HEK293 (cell line): ENCODE measurements at regions not wholly inside any gene's neighbourhood (a gene's known extent, or its start where the extent isn't known, plus 50 kb on each side); places are given as distances from the start of the nearest gene placed in this dataset.

Source experiments
- CTCF ChIA-PET: fragments of 350-600 bp; formaldehyde crosslinking; extraction: SDS; loops from one replicate; lab custom pipeline; 2021; ENCODE audit warnings: antibody characterized with exemption; lab: Yijun Ruan, JAX
- POLR2A ChIA-PET: fragments of 300-600 bp; formaldehyde crosslinking; extraction: SDS; loops from one replicate; lab custom pipeline; 2020; ENCODE audit warnings: antibody characterized with exemption, inconsistent platforms; lab: Yijun Ruan, JAX
- H3K27ac ChIP-seq: fragments of 200-500 bp; sonication (Bioruptor generic); 2 replicates; pipeline ENCODE4 v1.5.1; 2014; ENCODE audit warnings: low read depth, low read length, control low read depth, inconsistent platforms; ENCODE audit errors: extremely low read depth
- H3K36me3 ChIP-seq, 2 experiments: fragments of 200-500 bp in 1 of 2; sonication (Bioruptor generic) in 1 of 2; 1 replicate in 1 of 2; 2 replicates in 1 of 2; pipeline ENCODE4 v1.5.1; 2014 to 2017; ENCODE audit warnings: inconsistent platforms in 2 of 2, low read length in 2 of 2; ENCODE audit not compliant: control insufficient read depth in 2 of 2, insufficient read depth in 1 of 2
- H3K4me1 ChIP-seq: fragments of 200-500 bp; sonication (Bioruptor generic); 2 replicates; pipeline ENCODE4 v1.5.1; 2014; ENCODE audit warnings: mild to moderate bottlenecking, low read length, inconsistent platforms; ENCODE audit not compliant: control insufficient read depth, insufficient read depth
- H3K4me3 ChIP-seq: 2 replicates; pipeline ENCODE4 v1.5.1; 2011; ENCODE audit warnings: low read depth, mild to moderate bottlenecking, control low read depth, low read length, moderate library complexity
- H3K9me3 ChIP-seq: fragments of 200-500 bp; sonication (Bioruptor generic); 2 replicates; pipeline ENCODE4 v1.5.1; 2014; ENCODE audit warnings: low read depth, low read length, inconsistent platforms; ENCODE audit not compliant: control insufficient read depth, insufficient read depth
- KLF10 ChIP-seq: fragments of 450-650 bp; IDR thresholded peaks from 2 replicates; pipeline ENCODE4 v1.5.1; 2018; ENCODE audit warnings: missing biosample characterization, mild to moderate bottlenecking, missing genetic modification characterization
- KLF7 ChIP-seq: fragments of 450-650 bp; formaldehyde crosslinking; IDR thresholded peaks from 2 replicates; pipeline ENCODE4 v1.5.1; 2016; ENCODE audit warnings: missing biosample characterization, missing genetic modification characterization, borderline replicate concordance
- KLF9 ChIP-seq: fragments of 450-650 bp; formaldehyde crosslinking; IDR thresholded peaks from 2 replicates; pipeline ENCODE4 v1.5.1; 2016; ENCODE audit warnings: missing biosample characterization, missing genetic modification characterization, low read depth
- MEIS1 ChIP-seq: sonication (generic); formaldehyde crosslinking; IDR thresholded peaks from 2 replicates; pipeline ENCODE4 v1.8.1; 2022; ENCODE audit warnings: missing genetic modification reagents, mild to moderate bottlenecking, borderline replicate concordance
- ZFHX2 ChIP-seq: fragments of 450-650 bp; formaldehyde crosslinking; conservative IDR thresholded peaks from 2 replicates; pipeline ENCODE4 v1.5.1; 2016; ENCODE audit warnings: missing biosample characterization, missing genetic modification characterization
- ZFP69B ChIP-seq: fragments of 450-650 bp; formaldehyde crosslinking; IDR thresholded peaks from 2 replicates; pipeline ENCODE4 v1.5.1; 2016; ENCODE audit warnings: missing biosample characterization, missing genetic modification characterization
- ZNF623 ChIP-seq: fragments of 450-650 bp; formaldehyde crosslinking; IDR thresholded peaks from 2 replicates; pipeline ENCODE4 v1.5.1; 2016; ENCODE audit warnings: missing biosample characterization, missing genetic modification characterization
- ZNF629 ChIP-seq: fragments of 450-650 bp; formaldehyde crosslinking; IDR thresholded peaks from 2 replicates; pipeline ENCODE4 v1.5.1; 2017; ENCODE audit warnings: missing biosample characterization, missing genetic modification characterization
- ZNF791 ChIP-seq: fragments of 450-650 bp; formaldehyde crosslinking; IDR thresholded peaks from 2 replicates; pipeline ENCODE4 v1.5.1; 2016; ENCODE audit warnings: missing biosample characterization, missing genetic modification characterization
- ZNF792 ChIP-seq: fragments of 450-650 bp; formaldehyde crosslinking; IDR thresholded peaks from 2 replicates; pipeline ENCODE4 v1.5.1; 2016; ENCODE audit warnings: missing biosample characterization, missing genetic modification characterization
- ZSCAN23 ChIP-seq: fragments of 450-650 bp; formaldehyde crosslinking; IDR thresholded peaks from 2 replicates; pipeline ENCODE4 v1.5.1; 2016; ENCODE audit warnings: missing biosample characterization, missing genetic modification characterization
- ZSCAN30 ChIP-seq: fragments of 450-650 bp; IDR thresholded peaks from 2 replicates; pipeline ENCODE4 v1.5.1; 2018; ENCODE audit warnings: missing biosample characterization, mild to moderate bottlenecking, missing genetic modification characterization, moderate library complexity
- TF ChIP-seq, protein P1 (sequence below): fragments of 450-650 bp; formaldehyde crosslinking; IDR thresholded peaks from 2 replicates; pipeline ENCODE4 v1.5.1; 2016; ENCODE audit warnings: missing biosample characterization, missing genetic modification characterization
- TF ChIP-seq, protein P2 (sequence below): IDR thresholded peaks from 2 replicates; pipeline ENCODE4 v1.6.1; 2011; ENCODE audit warnings: mild to moderate bottlenecking, low read depth, low read length, borderline replicate concordance
- TF ChIP-seq, protein P3 (sequence below): fragments of 450-650 bp; formaldehyde crosslinking; IDR thresholded peaks from 2 replicates; pipeline ENCODE4 v1.5.1; 2016; ENCODE audit warnings: missing biosample characterization, missing genetic modification characterization, borderline replicate concordance
- TF ChIP-seq, protein P4 (sequence below): fragments of 450-650 bp; formaldehyde crosslinking; IDR thresholded peaks from 2 replicates; pipeline ENCODE4 v1.5.1; 2016; ENCODE audit warnings: missing biosample characterization, missing genetic modification characterization
- TF ChIP-seq, protein P5 (sequence below): fragments of 450-650 bp; formaldehyde crosslinking; conservative IDR thresholded peaks from 2 replicates; pipeline ENCODE4 v1.5.1; 2016; ENCODE audit warnings: low read depth, missing biosample characterization, missing genetic modification characterization
- TF ChIP-seq, protein P6 (sequence below): fragments of 450-650 bp; formaldehyde crosslinking; IDR thresholded peaks from 2 replicates; pipeline ENCODE4 v1.5.1; 2017; ENCODE audit warnings: missing biosample characterization, missing genetic modification characterization

DNA sequence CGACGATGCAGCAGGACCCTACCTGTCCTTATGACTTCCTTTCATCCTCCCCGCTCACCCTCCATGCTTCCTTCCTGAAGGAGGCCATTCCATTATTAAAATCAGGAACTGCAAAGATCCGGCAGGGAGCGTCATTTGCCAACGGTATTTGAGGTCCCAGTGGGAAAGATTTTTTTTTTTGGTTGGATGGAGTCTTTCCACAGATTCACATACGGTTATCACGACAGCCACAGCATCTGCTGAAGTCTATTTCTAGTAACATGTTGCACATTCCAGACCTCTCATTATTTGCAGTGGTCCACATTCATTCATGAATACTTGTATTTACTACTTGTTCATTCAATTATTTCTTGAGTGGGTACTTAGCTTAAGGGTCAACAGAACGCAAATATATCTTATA, 94.7 kb upstream of the LYZL2 start (continued):
- TF ChIP-seq, protein P1, sequence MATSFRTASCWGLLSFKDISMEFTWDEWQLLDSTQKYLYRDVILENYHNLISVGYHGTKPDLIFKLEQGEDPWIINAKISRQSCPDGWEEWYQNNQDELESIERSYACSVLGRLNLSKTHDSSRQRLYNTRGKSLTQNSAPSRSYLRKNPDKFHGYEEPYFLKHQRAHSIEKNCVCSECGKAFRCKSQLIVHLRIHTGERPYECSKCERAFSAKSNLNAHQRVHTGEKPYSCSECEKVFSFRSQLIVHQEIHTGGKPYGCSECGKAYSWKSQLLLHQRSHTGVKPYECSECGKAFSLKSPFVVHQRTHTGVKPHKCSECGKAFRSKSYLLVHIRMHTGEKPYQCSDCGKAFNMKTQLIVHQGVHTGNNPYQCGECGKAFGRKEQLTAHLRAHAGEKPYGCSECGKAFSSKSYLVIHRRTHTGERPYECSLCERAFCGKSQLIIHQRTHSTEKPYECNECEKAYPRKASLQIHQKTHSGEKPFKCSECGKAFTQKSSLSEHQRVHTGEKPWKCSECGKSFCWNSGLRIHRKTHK = no peak
- TF ChIP-seq KLF7 (tag by site-specific recombination) (no peak), KLF9 (no peak), ZFP69B (tag by site-specific recombination) (no peak), ZNF791 (tag by site-specific recombination) (no peak), KLF10 (tag by site-specific recombination) (no peak), ZNF623 (tag by site-specific recombination) (no peak), ZNF792 (tag by site-specific recombination) (no peak)

DNA sequence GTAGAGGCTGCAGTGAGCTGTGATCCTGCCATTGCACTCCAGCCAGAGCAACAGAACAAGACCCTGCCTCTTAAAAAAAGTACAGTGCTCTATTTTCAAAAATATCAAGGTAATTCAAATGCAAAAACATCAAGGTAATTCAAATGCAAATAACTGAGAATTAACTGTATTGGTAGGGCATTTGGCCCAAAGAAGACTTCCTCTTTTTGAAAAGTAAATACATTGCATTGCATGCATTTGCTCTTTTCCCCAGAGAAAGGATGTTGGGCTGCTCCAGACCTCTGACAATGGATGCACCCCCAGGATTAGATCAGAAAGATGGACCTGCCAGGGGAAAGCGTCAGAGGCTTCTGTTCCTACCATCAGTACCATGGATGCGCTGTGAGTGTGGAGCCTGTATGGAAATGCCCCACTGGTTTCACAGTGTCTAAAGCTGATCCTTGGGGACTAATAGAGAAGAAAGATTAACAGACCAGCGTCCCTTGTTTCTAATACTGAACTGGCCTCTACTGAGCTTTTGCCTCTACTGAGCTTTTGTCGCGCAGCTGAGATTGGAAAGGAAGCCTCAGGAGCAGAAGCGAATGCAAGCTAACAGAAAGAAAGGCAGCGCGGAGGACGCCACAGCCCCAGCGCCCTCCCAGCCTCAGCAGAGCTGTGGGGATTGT, 93.5 kb upstream of the LYZL2 start:
- no peak overlapping the region for H3K4me3 ChIP-seq
- CTCF ChIA-PET = no interaction called here
- TF ChIP-seq MEIS1 (CRISPR knock-in tag) (no peak), ZFHX2 (tag by site-specific recombination) (no peak), ZSCAN30 (tag by site-specific recombination) (no peak), ZSCAN23 (tag by site-specific recombination) (no peak), ZNF629 (tag by site-specific recombination) (no peak)
- TF ChIP-seq, protein P2, sequence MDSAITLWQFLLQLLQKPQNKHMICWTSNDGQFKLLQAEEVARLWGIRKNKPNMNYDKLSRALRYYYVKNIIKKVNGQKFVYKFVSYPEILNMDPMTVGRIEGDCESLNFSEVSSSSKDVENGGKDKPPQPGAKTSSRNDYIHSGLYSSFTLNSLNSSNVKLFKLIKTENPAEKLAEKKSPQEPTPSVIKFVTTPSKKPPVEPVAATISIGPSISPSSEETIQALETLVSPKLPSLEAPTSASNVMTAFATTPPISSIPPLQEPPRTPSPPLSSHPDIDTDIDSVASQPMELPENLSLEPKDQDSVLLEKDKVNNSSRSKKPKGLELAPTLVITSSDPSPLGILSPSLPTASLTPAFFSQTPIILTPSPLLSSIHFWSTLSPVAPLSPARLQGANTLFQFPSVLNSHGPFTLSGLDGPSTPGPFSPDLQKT = no peak
- TF ChIP-seq, protein P3, sequence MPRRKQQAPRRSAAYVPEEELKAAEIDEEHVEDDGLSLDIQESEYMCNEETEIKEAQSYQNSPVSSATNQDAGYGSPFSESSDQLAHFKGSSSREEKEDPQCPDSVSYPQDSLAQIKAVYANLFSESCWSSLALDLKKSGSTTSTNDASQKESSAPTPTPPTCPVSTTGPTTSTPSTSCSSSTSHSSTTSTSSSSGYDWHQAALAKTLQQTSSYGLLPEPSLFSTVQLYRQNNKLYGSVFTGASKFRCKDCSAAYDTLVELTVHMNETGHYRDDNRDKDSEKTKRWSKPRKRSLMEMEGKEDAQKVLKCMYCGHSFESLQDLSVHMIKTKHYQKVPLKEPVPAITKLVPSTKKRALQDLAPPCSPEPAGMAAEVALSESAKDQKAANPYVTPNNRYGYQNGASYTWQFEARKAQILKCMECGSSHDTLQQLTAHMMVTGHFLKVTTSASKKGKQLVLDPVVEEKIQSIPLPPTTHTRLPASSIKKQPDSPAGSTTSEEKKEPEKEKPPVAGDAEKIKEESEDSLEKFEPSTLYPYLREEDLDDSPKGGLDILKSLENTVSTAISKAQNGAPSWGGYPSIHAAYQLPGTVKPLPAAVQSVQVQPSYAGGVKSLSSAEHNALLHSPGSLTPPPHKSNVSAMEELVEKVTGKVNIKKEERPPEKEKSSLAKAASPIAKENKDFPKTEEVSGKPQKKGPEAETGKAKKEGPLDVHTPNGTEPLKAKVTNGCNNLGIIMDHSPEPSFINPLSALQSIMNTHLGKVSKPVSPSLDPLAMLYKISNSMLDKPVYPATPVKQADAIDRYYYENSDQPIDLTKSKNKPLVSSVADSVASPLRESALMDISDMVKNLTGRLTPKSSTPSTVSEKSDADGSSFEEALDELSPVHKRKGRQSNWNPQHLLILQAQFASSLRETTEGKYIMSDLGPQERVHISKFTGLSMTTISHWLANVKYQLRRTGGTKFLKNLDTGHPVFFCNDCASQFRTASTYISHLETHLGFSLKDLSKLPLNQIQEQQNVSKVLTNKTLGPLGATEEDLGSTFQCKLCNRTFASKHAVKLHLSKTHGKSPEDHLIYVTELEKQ (tag by site-specific recombination) = no peak
- TF ChIP-seq, protein P4, sequence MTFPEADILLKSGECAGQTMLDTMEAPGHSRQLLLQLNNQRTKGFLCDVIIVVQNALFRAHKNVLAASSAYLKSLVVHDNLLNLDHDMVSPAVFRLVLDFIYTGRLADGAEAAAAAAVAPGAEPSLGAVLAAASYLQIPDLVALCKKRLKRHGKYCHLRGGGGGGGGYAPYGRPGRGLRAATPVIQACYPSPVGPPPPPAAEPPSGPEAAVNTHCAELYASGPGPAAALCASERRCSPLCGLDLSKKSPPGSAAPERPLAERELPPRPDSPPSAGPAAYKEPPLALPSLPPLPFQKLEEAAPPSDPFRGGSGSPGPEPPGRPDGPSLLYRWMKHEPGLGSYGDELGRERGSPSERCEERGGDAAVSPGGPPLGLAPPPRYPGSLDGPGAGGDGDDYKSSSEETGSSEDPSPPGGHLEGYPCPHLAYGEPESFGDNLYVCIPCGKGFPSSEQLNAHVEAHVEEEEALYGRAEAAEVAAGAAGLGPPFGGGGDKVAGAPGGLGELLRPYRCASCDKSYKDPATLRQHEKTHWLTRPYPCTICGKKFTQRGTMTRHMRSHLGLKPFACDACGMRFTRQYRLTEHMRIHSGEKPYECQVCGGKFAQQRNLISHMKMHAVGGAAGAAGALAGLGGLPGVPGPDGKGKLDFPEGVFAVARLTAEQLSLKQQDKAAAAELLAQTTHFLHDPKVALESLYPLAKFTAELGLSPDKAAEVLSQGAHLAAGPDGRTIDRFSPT (tag by site-specific recombination) = no peak
- TF ChIP-seq, protein P5, sequence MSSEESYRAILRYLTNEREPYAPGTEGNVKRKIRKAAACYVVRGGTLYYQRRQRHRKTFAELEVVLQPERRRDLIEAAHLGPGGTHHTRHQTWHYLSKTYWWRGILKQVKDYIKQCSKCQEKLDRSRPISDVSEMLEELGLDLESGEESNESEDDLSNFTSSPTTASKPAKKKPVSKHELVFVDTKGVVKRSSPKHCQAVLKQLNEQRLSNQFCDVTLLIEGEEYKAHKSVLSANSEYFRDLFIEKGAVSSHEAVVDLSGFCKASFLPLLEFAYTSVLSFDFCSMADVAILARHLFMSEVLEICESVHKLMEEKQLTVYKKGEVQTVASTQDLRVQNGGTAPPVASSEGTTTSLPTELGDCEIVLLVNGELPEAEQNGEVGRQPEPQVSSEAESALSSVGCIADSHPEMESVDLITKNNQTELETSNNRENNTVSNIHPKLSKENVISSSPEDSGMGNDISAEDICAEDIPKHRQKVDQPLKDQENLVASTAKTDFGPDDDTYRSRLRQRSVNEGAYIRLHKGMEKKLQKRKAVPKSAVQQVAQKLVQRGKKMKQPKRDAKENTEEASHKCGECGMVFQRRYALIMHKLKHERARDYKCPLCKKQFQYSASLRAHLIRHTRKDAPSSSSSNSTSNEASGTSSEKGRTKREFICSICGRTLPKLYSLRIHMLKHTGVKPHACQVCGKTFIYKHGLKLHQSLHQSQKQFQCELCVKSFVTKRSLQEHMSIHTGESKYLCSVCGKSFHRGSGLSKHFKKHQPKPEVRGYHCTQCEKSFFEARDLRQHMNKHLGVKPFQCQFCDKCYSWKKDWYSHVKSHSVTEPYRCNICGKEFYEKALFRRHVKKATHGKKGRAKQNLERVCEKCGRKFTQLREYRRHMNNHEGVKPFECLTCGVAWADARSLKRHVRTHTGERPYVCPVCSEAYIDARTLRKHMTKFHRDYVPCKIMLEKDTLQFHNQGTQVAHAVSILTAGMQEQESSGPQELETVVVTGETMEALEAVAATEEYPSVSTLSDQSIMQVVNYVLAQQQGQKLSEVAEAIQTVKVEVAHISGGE = no peak
- TF ChIP-seq, protein P6, sequence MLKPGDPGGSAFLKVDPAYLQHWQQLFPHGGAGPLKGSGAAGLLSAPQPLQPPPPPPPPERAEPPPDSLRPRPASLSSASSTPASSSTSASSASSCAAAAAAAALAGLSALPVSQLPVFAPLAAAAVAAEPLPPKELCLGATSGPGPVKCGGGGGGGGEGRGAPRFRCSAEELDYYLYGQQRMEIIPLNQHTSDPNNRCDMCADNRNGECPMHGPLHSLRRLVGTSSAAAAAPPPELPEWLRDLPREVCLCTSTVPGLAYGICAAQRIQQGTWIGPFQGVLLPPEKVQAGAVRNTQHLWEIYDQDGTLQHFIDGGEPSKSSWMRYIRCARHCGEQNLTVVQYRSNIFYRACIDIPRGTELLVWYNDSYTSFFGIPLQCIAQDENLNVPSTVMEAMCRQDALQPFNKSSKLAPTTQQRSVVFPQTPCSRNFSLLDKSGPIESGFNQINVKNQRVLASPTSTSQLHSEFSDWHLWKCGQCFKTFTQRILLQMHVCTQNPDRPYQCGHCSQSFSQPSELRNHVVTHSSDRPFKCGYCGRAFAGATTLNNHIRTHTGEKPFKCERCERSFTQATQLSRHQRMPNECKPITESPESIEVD (tag by site-specific recombination) = no peak
- no peaks in the 10 kb centered on the region for H3K36me3 ChIP-seq
- H3K4me1 ChIP-seq = no peaks in the 10 kb centered on the region
- H3K27ac ChIP-seq = no peak overlapping the region
- POLR2A ChIA-PET = no interaction called here
- H3K9me3 ChIP-seq = no peaks in the 10 kb centered on the region
